ENCODE measurements at regions not wholly inside any gene's neighbourhood (a gene's known extent, or its start where the extent isn't known, plus 50 kb on each side); places are given as distances from the start of the nearest gene placed in this dataset.
A peak's percentile ranks its signal among the peaks of the same experiment; 100 is the strongest.

DNA sequence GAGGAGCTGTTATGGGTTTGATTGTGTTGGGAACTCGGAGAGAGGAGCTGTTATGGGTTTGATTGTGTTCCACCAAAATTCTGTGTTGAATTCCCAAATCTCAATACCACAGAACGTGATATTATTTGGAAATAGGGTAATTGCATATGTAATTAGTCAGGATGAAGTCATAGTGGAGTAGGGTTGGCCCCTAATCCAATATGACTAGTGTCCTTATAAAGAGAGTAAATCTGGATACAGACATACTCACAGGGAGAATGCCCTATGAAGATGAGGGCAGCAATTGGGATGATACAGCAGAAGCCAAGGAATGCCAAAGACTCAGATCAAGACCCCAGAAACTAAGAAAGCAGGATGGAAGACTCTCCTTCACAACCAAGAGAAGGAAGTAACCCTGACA, 1023.2 kb upstream of the ZEB2 start:
- Histone ChIP-seq H3K4me3 (ENCODE audit: low read depth, low read length, poor library complexity, severe bottlenecking) (no peak overlapping the region), H3K27ac (ENCODE audit: low read depth, low read length, poor library complexity, severe bottlenecking) (peak overlapping the region; percentile 98), H3K4me1 (ENCODE audit: insufficient read depth, low read length, poor library complexity, severe bottlenecking) (peaks cover 25% of the 10 kb centered on the region), H3K9me3 (ENCODE audit: low read depth, low read length, poor library complexity, severe bottlenecking) (peaks cover 18% of the 10 kb centered on the region), H3K27me3 (replicated peaks; ENCODE audit: insufficient read depth, low read depth, low read length, poor library complexity) (no peaks in the 10 kb centered on the region), H3K36me3 (ENCODE audit: insufficient read depth, low read length, poor library complexity, severe bottlenecking) (peaks cover 19% of the 10 kb centered on the region)
- ChIA-PET POLR2A (ENCODE audit: low non-redundant PET) (no interaction called here), CTCF (interaction anchor here (0.5 to 1.2 kb wide), 3 partner anchors 210 to 495 kb away, joined by 4 to 5 read pairs (median 4); no protein-coding TSS in a partner anchor)
- intact Hi-C loops (cut with micrococcal nuclease; ENCODE audit: unreplicated experiment), result loop anchor here (1.0 to 10.0 kb wide), 5 partner anchors 496 to 1226 kb away; no protein-coding TSS in a partner anchor
- TF ChIP-seq EZH2 (IDR thresholded peaks at IDR 0.05; ENCODE audit: borderline replicate concordance, low read depth, low read length, poor library complexity, severe bottlenecking), result no peak
- TF ChIP-seq, protein P1, sequence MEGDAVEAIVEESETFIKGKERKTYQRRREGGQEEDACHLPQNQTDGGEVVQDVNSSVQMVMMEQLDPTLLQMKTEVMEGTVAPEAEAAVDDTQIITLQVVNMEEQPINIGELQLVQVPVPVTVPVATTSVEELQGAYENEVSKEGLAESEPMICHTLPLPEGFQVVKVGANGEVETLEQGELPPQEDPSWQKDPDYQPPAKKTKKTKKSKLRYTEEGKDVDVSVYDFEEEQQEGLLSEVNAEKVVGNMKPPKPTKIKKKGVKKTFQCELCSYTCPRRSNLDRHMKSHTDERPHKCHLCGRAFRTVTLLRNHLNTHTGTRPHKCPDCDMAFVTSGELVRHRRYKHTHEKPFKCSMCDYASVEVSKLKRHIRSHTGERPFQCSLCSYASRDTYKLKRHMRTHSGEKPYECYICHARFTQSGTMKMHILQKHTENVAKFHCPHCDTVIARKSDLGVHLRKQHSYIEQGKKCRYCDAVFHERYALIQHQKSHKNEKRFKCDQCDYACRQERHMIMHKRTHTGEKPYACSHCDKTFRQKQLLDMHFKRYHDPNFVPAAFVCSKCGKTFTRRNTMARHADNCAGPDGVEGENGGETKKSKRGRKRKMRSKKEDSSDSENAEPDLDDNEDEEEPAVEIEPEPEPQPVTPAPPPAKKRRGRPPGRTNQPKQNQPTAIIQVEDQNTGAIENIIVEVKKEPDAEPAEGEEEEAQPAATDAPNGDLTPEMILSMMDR (conservative IDR thresholded peaks at IDR 0.05; ENCODE audit: low read depth, low read length), result no peak
- peak; percentile 85 for DNase-seq (ENCODE audit: low spot score)
- BruUV-seq (replicated peaks), result no TSS peak

DNA sequence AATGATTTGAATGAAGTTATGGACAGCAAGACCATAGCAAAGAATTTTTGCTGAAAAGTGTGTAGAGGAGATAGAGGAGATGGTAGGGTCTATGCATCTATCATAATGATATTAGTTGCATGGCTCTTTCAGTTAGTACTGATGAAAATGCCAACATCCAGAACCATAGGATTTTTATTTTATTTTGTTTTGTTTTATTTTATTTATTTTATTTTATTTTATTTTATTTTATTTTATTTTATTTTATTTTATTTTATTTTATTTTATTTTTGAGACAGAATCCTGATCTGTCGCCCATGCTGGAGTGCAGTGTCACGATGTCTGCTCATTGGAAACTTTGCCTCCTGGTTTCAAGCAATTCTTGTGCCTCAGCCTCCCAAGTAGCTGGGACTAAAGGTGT, 1021.1 kb upstream of the ZEB2 start:
- TF ChIP-seq EZH2 (IDR thresholded peaks at IDR 0.05; ENCODE audit: borderline replicate concordance, low read depth, low read length, poor library complexity, severe bottlenecking), result no peak
- TF ChIP-seq, protein P1 (conservative IDR thresholded peaks at IDR 0.05; ENCODE audit: low read depth, low read length), result no peak
- ChIA-PET POLR2A (ENCODE audit: low non-redundant PET) (no interaction called here), CTCF (no interaction called here)
- Histone ChIP-seq H3K27ac (ENCODE audit: low read depth, low read length, poor library complexity, severe bottlenecking) (no peak overlapping the region), H3K4me1 (ENCODE audit: insufficient read depth, low read length, poor library complexity, severe bottlenecking) (peaks cover 25% of the 10 kb centered on the region), H3K36me3 (ENCODE audit: insufficient read depth, low read length, poor library complexity, severe bottlenecking) (peaks cover 19% of the 10 kb centered on the region), H3K4me3 (ENCODE audit: low read depth, low read length, poor library complexity, severe bottlenecking) (no peak overlapping the region), H3K9me3 (ENCODE audit: low read depth, low read length, poor library complexity, severe bottlenecking) (peaks cover 18% of the 10 kb centered on the region), H3K27me3 (replicated peaks; ENCODE audit: insufficient read depth, low read depth, low read length, poor library complexity) (no peaks in the 10 kb centered on the region)
- no peak for DNase-seq (ENCODE audit: low spot score)
- no TSS peak for BruUV-seq (replicated peaks)
- intact Hi-C loops (cut with micrococcal nuclease; ENCODE audit: unreplicated experiment), result loop anchor here (5.0 to 10.0 kb wide), 2 partner anchors 981 to 1176 kb away; no protein-coding TSS in a partner anchor

DNA sequence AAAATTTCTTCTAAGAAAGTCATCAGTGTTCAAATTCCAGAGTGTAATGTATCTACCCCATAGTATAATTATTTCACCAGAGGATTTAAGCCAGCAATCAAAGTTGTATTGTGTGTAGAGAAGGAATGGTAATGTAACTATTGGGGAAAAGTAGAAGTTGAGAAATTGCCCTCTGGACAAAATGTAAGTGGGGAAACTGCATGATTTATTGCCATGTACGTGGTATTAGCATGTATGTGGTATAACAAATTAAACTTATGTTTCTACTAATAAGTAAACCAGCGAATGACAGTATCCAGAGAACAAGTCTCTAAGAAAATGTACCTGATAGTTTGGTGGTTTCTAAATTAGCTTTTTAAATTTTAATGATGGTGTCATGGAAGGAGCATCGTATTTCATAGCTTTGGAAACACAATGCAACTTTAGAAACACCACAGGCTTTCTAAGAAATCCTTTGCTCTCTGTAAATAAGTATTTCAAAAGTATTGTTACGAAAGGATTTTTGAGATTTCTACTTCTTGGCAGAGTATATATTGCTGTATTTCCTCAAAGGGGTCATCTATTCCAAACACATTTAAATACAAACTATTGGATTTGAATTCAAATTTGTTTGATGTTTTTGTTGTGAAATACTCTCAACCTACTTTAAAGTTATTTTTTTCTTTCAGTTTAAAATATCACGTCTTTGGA, 1018.9 kb upstream of the ZEB2 start:
- Histone ChIP-seq H3K27ac (ENCODE audit: low read depth, low read length, poor library complexity, severe bottlenecking) (peak overlapping the region; percentile 0), H3K27me3 (replicated peaks; ENCODE audit: insufficient read depth, low read depth, low read length, poor library complexity) (no peaks in the 10 kb centered on the region), H3K9me3 (ENCODE audit: low read depth, low read length, poor library complexity, severe bottlenecking) (peaks cover 18% of the 10 kb centered on the region), H3K4me1 (ENCODE audit: insufficient read depth, low read length, poor library complexity, severe bottlenecking) (peaks cover 15% of the 10 kb centered on the region), H3K36me3 (ENCODE audit: insufficient read depth, low read length, poor library complexity, severe bottlenecking) (peaks cover 19% of the 10 kb centered on the region), H3K4me3 (ENCODE audit: low read depth, low read length, poor library complexity, severe bottlenecking) (no peak overlapping the region)
- CTCF ChIA-PET, result no interaction called here
- POLR2A ChIA-PET (ENCODE audit: low non-redundant PET), result no interaction called here
- no peak for TF ChIP-seq EZH2 (IDR thresholded peaks at IDR 0.05; ENCODE audit: borderline replicate concordance, low read depth, low read length, poor library complexity, severe bottlenecking)
- TF ChIP-seq, protein P1 (conservative IDR thresholded peaks at IDR 0.05; ENCODE audit: low read depth, low read length), result no peak
- DNase-seq (ENCODE audit: low spot score), result no peak
- no TSS peak for BruUV-seq (replicated peaks)
- intact Hi-C loops (cut with micrococcal nuclease; ENCODE audit: unreplicated experiment), result no loop called here
